BJ (cell line): ENCODE measurements at regions not wholly inside any gene's neighbourhood (a gene's known extent, or its start where the extent isn't known, plus 50 kb on each side); places are given as distances from the start of the nearest gene placed in this dataset.
"Not testable (repeated sequence)": the region's sequence is repeated elsewhere in the genome, so short reads cannot be mapped to it uniquely, and the experiment has no call there.

ENCODE experiments used
- CTCF ChIA-PET: fragments of 350-600 bp; formaldehyde crosslinking; extraction: SDS; loops from one replicate; lab custom pipeline; 2021; ENCODE audit warnings: antibody characterized with exemption, inconsistent platforms; lab: Yijun Ruan, JAX
- POLR2A ChIA-PET: fragments of 300-600 bp; sonication (Branson Sonifier 250); formaldehyde crosslinking; extraction: SDS; loops from one replicate; lab custom pipeline; 2021; ENCODE audit warnings: antibody characterized with exemption; lab: Charles Lee
- DNase-seq: peaks from one replicate; pipeline ENCODE4 v3.0.0-alpha.2; 2011; ENCODE audit warnings: low read depth
- H3K27me3 ChIP-seq: 2 replicates; pipeline ENCODE4 v1.6.0; 2011; ENCODE audit warnings: low read length; ENCODE audit not compliant: control insufficient read depth, insufficient read depth
- H3K36me3 ChIP-seq: 2 replicates; pipeline ENCODE4 v1.5.1; 2011; ENCODE audit warnings: low read length; ENCODE audit not compliant: control insufficient read depth, insufficient read depth
- H3K4me3 ChIP-seq: 2 replicates; pipeline ENCODE4 v1.5.1; 2011; ENCODE audit warnings: low read depth, mild to moderate bottlenecking, control low read depth, low read length
- TF ChIP-seq, protein P1 (sequence below): IDR thresholded peaks from 2 replicates; pipeline ENCODE4 v1.5.1; 2011; ENCODE audit warnings: low read depth, mild to moderate bottlenecking, control low read depth, inconsistent platforms, low read length, moderate library complexity; ENCODE audit not compliant: insufficient read depth

DNA sequence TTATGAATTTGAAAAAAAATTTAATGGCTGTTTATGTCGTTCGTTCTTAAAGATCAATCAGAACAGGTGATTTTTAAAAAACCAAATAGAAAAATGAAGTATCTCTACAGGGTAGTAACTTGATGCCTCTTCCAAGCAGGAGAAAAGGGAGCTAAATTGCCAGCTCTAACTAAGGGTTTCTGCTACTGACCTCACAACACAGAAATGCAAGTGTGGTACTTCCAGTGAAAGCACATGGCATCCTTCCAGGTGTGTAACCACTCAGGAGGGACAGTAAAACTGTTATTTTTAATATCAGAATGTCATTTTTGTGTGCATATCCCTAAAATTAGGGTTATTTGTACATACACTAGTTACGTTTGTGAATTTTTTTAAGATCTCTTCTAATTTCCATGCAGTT lies 116.8 kb upstream of the ZCCHC13 start:
- ChIA-PET POLR2A (no interaction called here), CTCF (no interaction called here)
- Histone ChIP-seq H3K36me3 (no peaks in the 10 kb centered on the region), H3K4me3 (no peak overlapping the region), H3K27me3 (no peaks in the 10 kb centered on the region)
- no peak for DNase-seq
- TF ChIP-seq, protein P1, sequence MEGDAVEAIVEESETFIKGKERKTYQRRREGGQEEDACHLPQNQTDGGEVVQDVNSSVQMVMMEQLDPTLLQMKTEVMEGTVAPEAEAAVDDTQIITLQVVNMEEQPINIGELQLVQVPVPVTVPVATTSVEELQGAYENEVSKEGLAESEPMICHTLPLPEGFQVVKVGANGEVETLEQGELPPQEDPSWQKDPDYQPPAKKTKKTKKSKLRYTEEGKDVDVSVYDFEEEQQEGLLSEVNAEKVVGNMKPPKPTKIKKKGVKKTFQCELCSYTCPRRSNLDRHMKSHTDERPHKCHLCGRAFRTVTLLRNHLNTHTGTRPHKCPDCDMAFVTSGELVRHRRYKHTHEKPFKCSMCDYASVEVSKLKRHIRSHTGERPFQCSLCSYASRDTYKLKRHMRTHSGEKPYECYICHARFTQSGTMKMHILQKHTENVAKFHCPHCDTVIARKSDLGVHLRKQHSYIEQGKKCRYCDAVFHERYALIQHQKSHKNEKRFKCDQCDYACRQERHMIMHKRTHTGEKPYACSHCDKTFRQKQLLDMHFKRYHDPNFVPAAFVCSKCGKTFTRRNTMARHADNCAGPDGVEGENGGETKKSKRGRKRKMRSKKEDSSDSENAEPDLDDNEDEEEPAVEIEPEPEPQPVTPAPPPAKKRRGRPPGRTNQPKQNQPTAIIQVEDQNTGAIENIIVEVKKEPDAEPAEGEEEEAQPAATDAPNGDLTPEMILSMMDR, result no peak

DNA sequence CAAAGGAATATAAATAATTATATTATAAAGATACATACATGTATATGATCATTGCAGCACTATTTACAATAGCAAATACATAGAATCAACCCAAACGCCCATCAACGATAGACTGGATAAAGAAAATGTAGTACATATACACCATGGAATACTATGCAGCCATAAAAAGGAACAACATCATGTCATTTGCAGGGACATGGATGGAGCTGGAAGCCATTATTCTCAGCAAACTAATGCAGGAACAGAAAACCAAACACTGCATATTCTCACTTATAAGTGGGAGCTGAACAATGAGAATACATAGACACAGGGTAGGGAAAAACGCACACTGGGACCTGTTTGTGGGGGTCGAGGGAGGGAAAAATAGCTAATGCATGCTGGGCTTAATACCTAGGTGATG lies 120.9 kb upstream of the ZCCHC13 start:
- CTCF ChIA-PET, H3K27me3 ChIP-seq, DNase-seq, H3K36me3 ChIP-seq, H3K4me3 ChIP-seq, POLR2A ChIA-PET: not testable (repeated sequence)

DNA sequence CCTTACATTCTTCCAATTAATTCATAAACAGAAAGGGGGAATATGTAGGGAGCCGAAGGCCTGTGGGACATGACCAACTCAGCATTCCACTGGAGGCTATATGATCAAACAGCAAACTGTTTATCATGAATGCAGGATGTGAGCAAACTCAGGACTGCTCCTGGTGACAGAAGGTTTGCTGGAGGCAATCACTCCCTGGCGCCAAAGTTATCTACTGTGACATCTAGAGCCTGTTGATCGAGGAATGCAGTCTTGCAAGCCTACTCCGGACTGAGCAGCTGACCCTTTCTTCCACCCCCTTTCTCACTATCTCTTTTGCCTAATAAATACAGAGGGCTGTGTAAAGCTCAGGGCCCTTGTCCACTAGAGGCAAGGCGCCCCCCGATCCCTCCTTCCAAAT lies 122.0 kb upstream of the ZCCHC13 start:
- CTCF ChIA-PET, result not testable (repeated sequence)

DNA sequence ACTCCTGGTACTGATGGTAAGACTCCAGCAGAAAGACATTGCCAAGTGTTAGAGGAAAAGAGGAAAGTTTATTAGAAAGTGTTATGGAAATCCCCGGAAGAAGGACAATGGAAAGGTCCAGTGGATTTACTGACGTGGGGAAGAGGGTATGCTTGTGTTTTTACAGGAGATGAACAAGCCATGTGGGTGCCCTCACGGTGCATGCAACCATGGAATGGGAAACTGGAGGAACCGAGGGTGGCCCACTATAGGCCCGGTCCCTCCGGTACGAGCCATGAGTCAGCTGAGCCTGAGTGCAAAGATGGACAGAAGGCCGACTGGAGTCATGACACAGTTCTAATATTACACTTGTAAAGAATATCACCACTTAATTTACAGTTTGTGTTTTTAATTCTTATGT lies 123.3 kb upstream of the ZCCHC13 start:
- no peaks in the 10 kb centered on the region for H3K36me3 ChIP-seq
- TF ChIP-seq, protein P1, result no peak
- no peak for DNase-seq
- CTCF ChIA-PET, result no interaction called here
- no peaks in the 10 kb centered on the region for H3K27me3 ChIP-seq
- no peak overlapping the region for H3K4me3 ChIP-seq
- POLR2A ChIA-PET, result no interaction called here

More for the DNA sequence above, 122.0 kb upstream of the ZCCHC13 start:
- H3K4me3 ChIP-seq, DNase-seq, POLR2A ChIA-PET, H3K27me3 ChIP-seq, H3K36me3 ChIP-seq: not testable (repeated sequence)

DNA sequence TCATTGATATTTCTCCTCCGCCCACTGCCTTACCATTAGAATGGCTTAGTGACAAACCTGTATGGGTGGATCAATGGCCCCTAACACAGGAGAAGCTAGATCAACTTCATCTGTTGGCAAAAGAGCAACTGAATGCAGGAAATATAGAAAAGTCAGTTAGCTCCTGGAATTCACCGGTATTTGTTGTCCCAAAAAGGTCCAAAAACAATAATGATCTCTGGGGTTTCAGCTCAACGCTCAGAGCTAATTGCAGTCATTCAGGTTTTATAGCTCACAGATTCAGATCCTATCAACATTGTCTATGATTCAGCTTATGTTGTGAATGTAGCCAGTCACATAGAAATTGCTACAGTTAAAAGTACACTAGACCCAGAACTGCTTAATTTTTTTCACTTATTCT lies 124.0 kb upstream of the ZCCHC13 start:
- CTCF ChIA-PET, result no interaction called here

DNA sequence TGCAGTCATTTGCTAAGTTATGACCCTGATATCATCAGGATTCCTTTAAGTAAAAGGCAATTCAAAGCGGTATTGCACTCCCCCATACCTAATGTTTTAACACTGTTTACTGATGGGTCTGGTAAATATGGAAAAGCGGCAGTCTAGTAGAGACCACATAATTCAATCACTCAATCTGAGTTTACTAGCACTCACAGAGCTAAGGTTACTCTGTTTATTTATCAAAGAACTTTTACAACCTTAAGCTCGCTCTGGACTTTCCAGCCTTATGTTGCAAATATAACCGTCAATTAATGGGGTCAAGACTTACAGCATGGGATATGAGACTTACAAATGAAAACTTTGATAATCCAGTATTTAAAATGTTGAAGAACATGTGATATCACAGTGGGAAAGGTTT lies 124.5 kb upstream of the ZCCHC13 start:
- no peak for DNase-seq
- Histone ChIP-seq H3K36me3 (no peaks in the 10 kb centered on the region), H3K27me3 (no peaks in the 10 kb centered on the region), H3K4me3 (no peak overlapping the region)
- POLR2A ChIA-PET, result no interaction called here
- TF ChIP-seq, protein P1, result no peak
- CTCF ChIA-PET, result no interaction called here

More for the DNA sequence above, 124.0 kb upstream of the ZCCHC13 start:
- Histone ChIP-seq H3K4me3 (no peak overlapping the region), H3K36me3 (no peaks in the 10 kb centered on the region), H3K27me3 (no peaks in the 10 kb centered on the region)
- POLR2A ChIA-PET, result no interaction called here
- TF ChIP-seq, protein P1, result no peak
- no peak for DNase-seq
